WTC11 (cell line): ENCODE measurements at regions not wholly inside any gene's neighbourhood (a gene's known extent, or its start where the extent isn't known, plus 50 kb on each side); places are given as distances from the start of the nearest gene placed in this dataset.

ENCODE experiments used
- ATAC-seq: fragments of 200-7000 bp; cut with Tn5 transposase; 2 replicates; pipeline ENCODE4 v1.10.0; 2021; ENCODE audit warnings: mild to moderate bottlenecking, moderate library complexity
- CTCF ChIA-PET: fragments of 300-600 bp; sonication (Branson Sonifier 250); formaldehyde crosslinking; loops from one replicate; lab custom pipeline; 2021; ENCODE audit warnings: antibody characterized with exemption; lab: Charles Lee
- POLR2A ChIA-PET: fragments of 350-600 bp; sonication (Branson Sonifier 250); formaldehyde crosslinking; loops from one replicate; lab custom pipeline; 2021; ENCODE audit warnings: antibody characterized with exemption; lab: Charles Lee
- DNase-seq: peaks from one replicate; pipeline ENCODE4 v3.0.0; 2021; ENCODE audit warnings: low spot score
- H3K27ac Mint-ChIP-seq: 2 replicates; pipeline ENCODE4 v1.8.0; 2021; ENCODE audit warnings: mixed read lengths
- H3K27me3 Mint-ChIP-seq: 2 replicates; pipeline ENCODE4 v1.8.0; 2021; ENCODE audit warnings: low read depth, mild to moderate bottlenecking, moderate library complexity, mixed read lengths
- H3K36me3 Mint-ChIP-seq: 2 replicates; pipeline ENCODE4 v1.8.0; 2021; ENCODE audit warnings: mixed read lengths
- H3K4me1 Mint-ChIP-seq: 2 replicates; pipeline ENCODE4 v1.8.0; 2022; ENCODE audit warnings: mixed read lengths
- H3K4me3 Mint-ChIP-seq: 2 replicates; pipeline ENCODE4 v1.8.0; 2021; ENCODE audit warnings: mild to moderate bottlenecking, moderate library complexity, mixed read lengths
- H3K9me3 Mint-ChIP-seq: 2 replicates; pipeline ENCODE4 v1.8.0; 2021; ENCODE audit warnings: mixed read lengths
- CBFB ChIP-seq: sonication (generic); formaldehyde crosslinking; IDR thresholded peaks from 2 replicates; pipeline ENCODE4 v1.8.1; 2022; ENCODE audit warnings: mild to moderate bottlenecking, low read depth, missing genetic modification reagents
- CREM ChIP-seq: sonication (generic); formaldehyde crosslinking; IDR thresholded peaks from 2 replicates; pipeline ENCODE4 v1.8.1; 2022; ENCODE audit warnings: mild to moderate bottlenecking, missing genetic modification reagents, moderate library complexity
- ETV6 ChIP-seq: sonication (generic); formaldehyde crosslinking; IDR thresholded peaks from 2 replicates; pipeline ENCODE4 v1.8.1; 2022; ENCODE audit warnings: mild to moderate bottlenecking, missing genetic modification reagents
- JAZF1 ChIP-seq: fragments of 250-450 bp; sonication (Bioruptor Pico); IDR thresholded peaks from 2 replicates; pipeline ENCODE4 v1.9.0; 2021; ENCODE audit warnings: moderate library complexity, mild to moderate bottlenecking, inconsistent platforms
- MYBL2 ChIP-seq: sonication (generic); formaldehyde crosslinking; IDR thresholded peaks from 2 replicates; pipeline ENCODE4 v1.8.1; 2023; ENCODE audit warnings: mild to moderate bottlenecking, moderate library complexity, missing genetic modification reagents
- NFATC4 ChIP-seq: fragments of 250-450 bp; sonication (Bioruptor Pico); IDR thresholded peaks from 2 replicates; pipeline ENCODE4 v1.9.0; 2021; ENCODE audit warnings: mild to moderate bottlenecking
- NR1H2 ChIP-seq: sonication (generic); formaldehyde crosslinking; IDR thresholded peaks from 2 replicates; pipeline ENCODE4 v1.9.0; 2021; ENCODE audit warnings: mild to moderate bottlenecking, moderate library complexity, missing genetic modification reagents
- SOX15 ChIP-seq: fragments of 250-450 bp; sonication (Bioruptor Pico); IDR thresholded peaks from 2 replicates; pipeline ENCODE4 v1.9.0; 2021; ENCODE audit warnings: mild to moderate bottlenecking
- TP53 ChIP-seq: sonication (generic); formaldehyde crosslinking; IDR thresholded peaks from 2 replicates; pipeline ENCODE4 v1.8.1; 2023; ENCODE audit warnings: mild to moderate bottlenecking, missing genetic modification reagents
- ZNF317 ChIP-seq: sonication (generic); formaldehyde crosslinking; IDR thresholded peaks from 2 replicates; pipeline ENCODE4 v1.8.1; 2023; ENCODE audit warnings: low read depth, mild to moderate bottlenecking, moderate library complexity, missing genetic modification reagents, borderline replicate concordance
- TF ChIP-seq, protein P1 (sequence below): sonication (generic); formaldehyde crosslinking; IDR thresholded peaks from 2 replicates; pipeline ENCODE4 v1.8.0; 2022; ENCODE audit warnings: mild to moderate bottlenecking, missing genetic modification reagents
- TF ChIP-seq, protein P2 (sequence below): fragments of 250-450 bp; sonication (Bioruptor Pico); IDR thresholded peaks from 2 replicates; pipeline ENCODE4 v1.9.0; 2021; ENCODE audit warnings: mild to moderate bottlenecking
- TF ChIP-seq, protein P3 (sequence below): fragments of 250-450 bp; sonication (Bioruptor Pico); IDR thresholded peaks from 2 replicates; pipeline ENCODE4 v1.9.0; 2021; ENCODE audit warnings: mild to moderate bottlenecking
- TF ChIP-seq, protein P4 (sequence below): sonication (generic); formaldehyde crosslinking; IDR thresholded peaks from 2 replicates; pipeline ENCODE4 v1.8.1; 2023; ENCODE audit warnings: mild to moderate bottlenecking, missing genetic modification reagents
- TF ChIP-seq, protein P5 (sequence below): sonication (generic); formaldehyde crosslinking; conservative IDR thresholded peaks from 2 replicates; pipeline ENCODE4 v1.8.1; 2022; ENCODE audit warnings: mild to moderate bottlenecking, missing genetic modification reagents
- TF ChIP-seq, protein P6 (sequence below): sonication (generic); formaldehyde crosslinking; IDR thresholded peaks from 2 replicates; pipeline ENCODE4 v1.8.0; 2023; ENCODE audit warnings: mild to moderate bottlenecking, missing genetic modification reagents
- TF ChIP-seq, protein P7 (sequence below): sonication (generic); formaldehyde crosslinking; IDR thresholded peaks from 2 replicates; pipeline ENCODE4 v1.8.1; 2023; ENCODE audit warnings: mild to moderate bottlenecking, missing genetic modification reagents
- TF ChIP-seq, protein P8 (sequence below): sonication (generic); formaldehyde crosslinking; IDR thresholded peaks from 2 replicates; pipeline ENCODE4 v1.8.0; 2023; ENCODE audit warnings: missing genetic modification reagents

DNA sequence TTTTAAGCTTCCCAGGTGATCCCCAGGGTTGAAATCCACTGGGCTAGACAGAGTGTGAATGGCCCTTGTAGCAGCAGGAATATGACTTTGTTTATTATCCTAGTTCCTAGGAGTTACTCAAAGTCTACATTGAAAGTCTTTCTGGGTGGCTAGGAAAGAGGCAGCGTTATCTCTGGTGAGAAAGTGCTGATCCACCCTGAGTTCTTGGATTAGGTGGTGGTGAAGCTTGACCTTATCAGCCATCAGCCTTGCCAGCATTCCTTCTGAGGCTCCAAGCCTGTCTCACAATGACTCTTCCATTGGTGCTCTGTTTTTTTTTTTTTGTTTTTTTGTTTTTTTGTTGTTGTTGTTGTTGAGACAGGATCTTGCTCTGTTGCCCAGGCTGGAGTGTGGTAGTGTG lies 83.1 kb upstream of the CLCN4 start:
- peaks cover 5% of the 10 kb centered on the region; the same call in 1 of the 2 replicates for H3K36me3 Mint-ChIP-seq
- H3K4me1 Mint-ChIP-seq: peaks cover 10% of the 10 kb centered on the region
- H3K27ac Mint-ChIP-seq: no peak overlapping the region
- TF ChIP-seq NR1H2 (CRISPR knock-in tag): no peak
- TF ChIP-seq, protein P1, sequence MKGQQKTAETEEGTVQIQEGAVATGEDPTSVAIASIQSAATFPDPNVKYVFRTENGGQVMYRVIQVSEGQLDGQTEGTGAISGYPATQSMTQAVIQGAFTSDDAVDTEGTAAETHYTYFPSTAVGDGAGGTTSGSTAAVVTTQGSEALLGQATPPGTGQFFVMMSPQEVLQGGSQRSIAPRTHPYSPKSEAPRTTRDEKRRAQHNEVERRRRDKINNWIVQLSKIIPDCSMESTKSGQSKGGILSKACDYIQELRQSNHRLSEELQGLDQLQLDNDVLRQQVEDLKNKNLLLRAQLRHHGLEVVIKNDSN (CRISPR knock-in tag): no peak
- POLR2A ChIA-PET: no interaction called here
- H3K27me3 Mint-ChIP-seq: no peaks in the 10 kb centered on the region
- ATAC-seq: no peak
- H3K4me3 Mint-ChIP-seq: no peak overlapping the region
- DNase-seq: no peak
- H3K9me3 Mint-ChIP-seq: no peaks in the 10 kb centered on the region
- CTCF ChIA-PET: no interaction called here

DNA sequence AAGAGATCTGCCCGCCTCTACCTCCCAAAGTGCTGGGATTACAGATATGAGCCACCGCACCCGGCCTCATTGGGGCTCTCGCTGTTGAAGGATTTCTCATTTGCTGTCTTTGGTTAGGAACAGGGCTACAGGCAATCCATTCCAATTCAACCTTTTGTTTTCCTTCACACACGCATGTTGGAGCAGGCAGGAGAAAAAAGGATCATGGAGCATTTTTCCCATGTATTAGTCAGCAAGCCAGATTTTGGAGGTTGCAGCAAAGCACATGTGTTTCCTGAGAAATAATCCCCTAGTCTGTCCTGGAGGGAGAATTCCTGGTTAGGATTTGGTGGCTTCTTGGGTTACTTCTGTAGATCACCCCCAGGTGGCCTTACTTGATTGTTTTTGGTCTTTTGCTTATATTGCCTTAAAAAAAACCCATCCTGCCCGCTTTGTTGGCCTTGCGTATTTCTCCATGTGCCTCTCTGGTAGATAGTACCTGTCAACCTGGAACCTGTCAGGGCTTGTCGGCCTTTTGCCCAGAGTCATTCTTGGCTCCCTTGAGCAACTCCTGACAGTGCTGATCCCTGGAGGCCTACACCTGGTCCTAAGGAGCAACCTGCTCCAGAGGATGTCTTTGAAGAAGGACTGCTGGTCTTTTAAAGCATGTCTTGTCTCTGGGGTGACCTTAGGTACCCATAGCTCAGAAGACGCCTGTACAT lies 82.4 kb upstream of the CLCN4 start:
- Mint-ChIP-seq H3K9me3 (no peaks in the 10 kb centered on the region), H3K27me3 (no peaks in the 10 kb centered on the region), H3K27ac (no peak overlapping the region)
- no peak for DNase-seq
- CTCF ChIA-PET: no interaction called here
- POLR2A ChIA-PET: no interaction called here
- TF ChIP-seq ETV6: no peak
- TF ChIP-seq ZNF317 (CRISPR knock-in tag): no peak
- TF ChIP-seq, all 79 proteins: peak for 0
- Mint-ChIP-seq H3K4me3 (no peak overlapping the region), H3K4me1 (peaks cover 17% of the 10 kb centered on the region), H3K36me3 (peaks cover 5% of the 10 kb centered on the region; the same call in 1 of the 2 replicates)
- ATAC-seq: no peak

DNA sequence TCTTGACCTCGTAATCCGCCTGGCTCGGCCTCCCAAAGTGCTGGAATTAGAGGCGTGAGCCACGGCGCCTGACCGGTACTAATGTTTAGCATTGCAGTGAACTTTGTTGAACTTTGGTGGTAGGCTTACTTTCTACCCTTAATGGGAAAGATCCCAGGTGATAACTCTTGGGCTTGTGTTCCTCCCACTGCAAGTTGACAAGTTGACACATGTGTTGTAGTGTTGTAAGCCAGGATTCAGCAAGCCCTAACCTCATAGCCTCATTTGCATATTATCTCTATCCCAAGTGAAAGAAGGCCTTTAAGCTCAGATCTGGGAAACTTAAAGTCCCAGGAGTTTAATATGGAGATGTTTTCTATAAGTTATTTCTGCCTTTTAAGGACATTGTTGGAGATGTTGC lies 80.0 kb upstream of the CLCN4 start:
- CTCF ChIA-PET: interaction anchor here (1.3 kb wide), 1 partner anchor 14 kb away, joined by 3 read pairs; no protein-coding TSS in a partner anchor
- Mint-ChIP-seq H3K27me3 (no peaks in the 10 kb centered on the region), H3K9me3 (no peaks in the 10 kb centered on the region), H3K4me3 (no peak overlapping the region), H3K36me3 (peaks cover 9% of the 10 kb centered on the region), H3K4me1 (peaks cover 24% of the 10 kb centered on the region), H3K27ac (no peak overlapping the region)
- DNase-seq (no peak), ATAC-seq (no peak)
- POLR2A ChIA-PET: interaction anchor here (0.5 kb wide), 1 partner anchor 9 kb away, joined by 3 read pairs; no protein-coding TSS in a partner anchor
- no peak for TF ChIP-seq MYBL2 (CRISPR knock-in tag)
- TF ChIP-seq, protein P2, sequence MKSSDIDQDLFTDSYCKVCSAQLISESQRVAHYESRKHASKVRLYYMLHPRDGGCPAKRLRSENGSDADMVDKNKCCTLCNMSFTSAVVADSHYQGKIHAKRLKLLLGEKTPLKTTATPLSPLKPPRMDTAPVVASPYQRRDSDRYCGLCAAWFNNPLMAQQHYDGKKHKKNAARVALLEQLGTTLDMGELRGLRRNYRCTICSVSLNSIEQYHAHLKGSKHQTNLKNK (CRISPR knock-in tag): no peak
- TF ChIP-seq, protein P3, sequence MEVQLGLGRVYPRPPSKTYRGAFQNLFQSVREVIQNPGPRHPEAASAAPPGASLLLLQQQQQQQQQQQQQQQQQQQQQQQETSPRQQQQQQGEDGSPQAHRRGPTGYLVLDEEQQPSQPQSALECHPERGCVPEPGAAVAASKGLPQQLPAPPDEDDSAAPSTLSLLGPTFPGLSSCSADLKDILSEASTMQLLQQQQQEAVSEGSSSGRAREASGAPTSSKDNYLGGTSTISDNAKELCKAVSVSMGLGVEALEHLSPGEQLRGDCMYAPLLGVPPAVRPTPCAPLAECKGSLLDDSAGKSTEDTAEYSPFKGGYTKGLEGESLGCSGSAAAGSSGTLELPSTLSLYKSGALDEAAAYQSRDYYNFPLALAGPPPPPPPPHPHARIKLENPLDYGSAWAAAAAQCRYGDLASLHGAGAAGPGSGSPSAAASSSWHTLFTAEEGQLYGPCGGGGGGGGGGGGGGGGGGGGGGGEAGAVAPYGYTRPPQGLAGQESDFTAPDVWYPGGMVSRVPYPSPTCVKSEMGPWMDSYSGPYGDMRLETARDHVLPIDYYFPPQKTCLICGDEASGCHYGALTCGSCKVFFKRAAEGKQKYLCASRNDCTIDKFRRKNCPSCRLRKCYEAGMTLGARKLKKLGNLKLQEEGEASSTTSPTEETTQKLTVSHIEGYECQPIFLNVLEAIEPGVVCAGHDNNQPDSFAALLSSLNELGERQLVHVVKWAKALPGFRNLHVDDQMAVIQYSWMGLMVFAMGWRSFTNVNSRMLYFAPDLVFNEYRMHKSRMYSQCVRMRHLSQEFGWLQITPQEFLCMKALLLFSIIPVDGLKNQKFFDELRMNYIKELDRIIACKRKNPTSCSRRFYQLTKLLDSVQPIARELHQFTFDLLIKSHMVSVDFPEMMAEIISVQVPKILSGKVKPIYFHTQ: no peak
- TF ChIP-seq CBFB (CRISPR knock-in tag): no peak
- TF ChIP-seq, protein P4, sequence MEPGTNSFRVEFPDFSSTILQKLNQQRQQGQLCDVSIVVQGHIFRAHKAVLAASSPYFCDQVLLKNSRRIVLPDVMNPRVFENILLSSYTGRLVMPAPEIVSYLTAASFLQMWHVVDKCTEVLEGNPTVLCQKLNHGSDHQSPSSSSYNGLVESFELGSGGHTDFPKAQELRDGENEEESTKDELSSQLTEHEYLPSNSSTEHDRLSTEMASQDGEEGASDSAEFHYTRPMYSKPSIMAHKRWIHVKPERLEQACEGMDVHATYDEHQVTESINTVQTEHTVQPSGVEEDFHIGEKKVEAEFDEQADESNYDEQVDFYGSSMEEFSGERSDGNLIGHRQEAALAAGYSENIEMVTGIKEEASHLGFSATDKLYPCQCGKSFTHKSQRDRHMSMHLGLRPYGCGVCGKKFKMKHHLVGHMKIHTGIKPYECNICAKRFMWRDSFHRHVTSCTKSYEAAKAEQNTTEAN (CRISPR knock-in tag): no peak
- no peak for TF ChIP-seq CREM (CRISPR knock-in tag)
- TF ChIP-seq TP53 (CRISPR knock-in tag): no peak
- no peak for TF ChIP-seq JAZF1
- TF ChIP-seq SOX15 (CRISPR knock-in tag): no peak
- TF ChIP-seq, protein P5, sequence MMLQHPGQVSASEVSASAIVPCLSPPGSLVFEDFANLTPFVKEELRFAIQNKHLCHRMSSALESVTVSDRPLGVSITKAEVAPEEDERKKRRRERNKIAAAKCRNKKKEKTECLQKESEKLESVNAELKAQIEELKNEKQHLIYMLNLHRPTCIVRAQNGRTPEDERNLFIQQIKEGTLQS (CRISPR knock-in tag): no peak
- TF ChIP-seq, protein P6, sequence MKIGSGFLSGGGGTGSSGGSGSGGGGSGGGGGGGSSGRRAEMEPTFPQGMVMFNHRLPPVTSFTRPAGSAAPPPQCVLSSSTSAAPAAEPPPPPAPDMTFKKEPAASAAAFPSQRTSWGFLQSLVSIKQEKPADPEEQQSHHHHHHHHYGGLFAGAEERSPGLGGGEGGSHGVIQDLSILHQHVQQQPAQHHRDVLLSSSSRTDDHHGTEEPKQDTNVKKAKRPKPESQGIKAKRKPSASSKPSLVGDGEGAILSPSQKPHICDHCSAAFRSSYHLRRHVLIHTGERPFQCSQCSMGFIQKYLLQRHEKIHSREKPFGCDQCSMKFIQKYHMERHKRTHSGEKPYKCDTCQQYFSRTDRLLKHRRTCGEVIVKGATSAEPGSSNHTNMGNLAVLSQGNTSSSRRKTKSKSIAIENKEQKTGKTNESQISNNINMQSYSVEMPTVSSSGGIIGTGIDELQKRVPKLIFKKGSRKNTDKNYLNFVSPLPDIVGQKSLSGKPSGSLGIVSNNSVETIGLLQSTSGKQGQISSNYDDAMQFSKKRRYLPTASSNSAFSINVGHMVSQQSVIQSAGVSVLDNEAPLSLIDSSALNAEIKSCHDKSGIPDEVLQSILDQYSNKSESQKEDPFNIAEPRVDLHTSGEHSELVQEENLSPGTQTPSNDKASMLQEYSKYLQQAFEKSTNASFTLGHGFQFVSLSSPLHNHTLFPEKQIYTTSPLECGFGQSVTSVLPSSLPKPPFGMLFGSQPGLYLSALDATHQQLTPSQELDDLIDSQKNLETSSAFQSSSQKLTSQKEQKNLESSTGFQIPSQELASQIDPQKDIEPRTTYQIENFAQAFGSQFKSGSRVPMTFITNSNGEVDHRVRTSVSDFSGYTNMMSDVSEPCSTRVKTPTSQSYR: no peak
- TF ChIP-seq, protein P7, sequence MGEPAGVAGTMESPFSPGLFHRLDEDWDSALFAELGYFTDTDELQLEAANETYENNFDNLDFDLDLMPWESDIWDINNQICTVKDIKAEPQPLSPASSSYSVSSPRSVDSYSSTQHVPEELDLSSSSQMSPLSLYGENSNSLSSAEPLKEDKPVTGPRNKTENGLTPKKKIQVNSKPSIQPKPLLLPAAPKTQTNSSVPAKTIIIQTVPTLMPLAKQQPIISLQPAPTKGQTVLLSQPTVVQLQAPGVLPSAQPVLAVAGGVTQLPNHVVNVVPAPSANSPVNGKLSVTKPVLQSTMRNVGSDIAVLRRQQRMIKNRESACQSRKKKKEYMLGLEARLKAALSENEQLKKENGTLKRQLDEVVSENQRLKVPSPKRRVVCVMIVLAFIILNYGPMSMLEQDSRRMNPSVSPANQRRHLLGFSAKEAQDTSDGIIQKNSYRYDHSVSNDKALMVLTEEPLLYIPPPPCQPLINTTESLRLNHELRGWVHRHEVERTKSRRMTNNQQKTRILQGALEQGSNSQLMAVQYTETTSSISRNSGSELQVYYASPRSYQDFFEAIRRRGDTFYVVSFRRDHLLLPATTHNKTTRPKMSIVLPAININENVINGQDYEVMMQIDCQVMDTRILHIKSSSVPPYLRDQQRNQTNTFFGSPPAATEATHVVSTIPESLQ (CRISPR knock-in tag): no peak
- TF ChIP-seq NFATC4: no peak
- TF ChIP-seq, protein P8, sequence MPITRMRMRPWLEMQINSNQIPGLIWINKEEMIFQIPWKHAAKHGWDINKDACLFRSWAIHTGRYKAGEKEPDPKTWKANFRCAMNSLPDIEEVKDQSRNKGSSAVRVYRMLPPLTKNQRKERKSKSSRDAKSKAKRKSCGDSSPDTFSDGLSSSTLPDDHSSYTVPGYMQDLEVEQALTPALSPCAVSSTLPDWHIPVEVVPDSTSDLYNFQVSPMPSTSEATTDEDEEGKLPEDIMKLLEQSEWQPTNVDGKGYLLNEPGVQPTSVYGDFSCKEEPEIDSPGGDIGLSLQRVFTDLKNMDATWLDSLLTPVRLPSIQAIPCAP (CRISPR knock-in tag): no peak
